DMS53 (cell line): ENCODE measurements at regions not wholly inside any gene's neighbourhood (a gene's known extent, or its start where the extent isn't known, plus 50 kb on each side); places are given as distances from the start of the nearest gene placed in this dataset.

Source experiments
- DNase-seq: peaks from one replicate; lab custom pipeline; 2025; lab: John Stamatoyannopoulos, UW

GRCh38 chr6:168384045-168385036 is 56.6 kb upstream of the SMOC2 start:
- DNase-seq, result no peak

- no peak for DNase-seq
These were observed 55.8 kb upstream of the SMOC2 start for GRCh38 chr6:168385037-168385759.

GRCh38 chr6:168385858-168386735 is 54.9 kb upstream of the SMOC2 start:
- DNase-seq, result peak; percentile 38

GRCh38 chr6:168386973-168387372 is 54.0 kb upstream of the SMOC2 start:
- no peak for DNase-seq

GRCh38 chr6:168387426-168387825 is 53.6 kb upstream of the SMOC2 start:
- DNase-seq, result no peak

GRCh38 chr6:168387911-168388310 is 53.1 kb upstream of the SMOC2 start:
- DNase-seq, result no peak

GRCh38 chr6:168388641-168389633 is 52.0 kb upstream of the SMOC2 start:
- DNase-seq, result peak; percentile 97

GRCh38 chr6:168390749-168391420 is 50.1 kb upstream of the SMOC2 start:
- DNase-seq, result peak; percentile 30
